Endothelial cell of umbilical vein (primary cell): ENCODE measurements at regions not wholly inside any gene's neighbourhood (a gene's known extent, or its start where the extent isn't known, plus 50 kb on each side); places are given as distances from the start of the nearest gene placed in this dataset.

Experiments used
- BruUV-seq: library from RNA; stranded (reverse); fragments of 400-500 nt; replicated peaks from 2 replicates; lab custom pipeline; 2021; lab: Mats Ljungman, UMichigan
- CTCF ChIA-PET: fragments of 300-600, 350-600 bp; sonication (Branson Sonifier 250); formaldehyde crosslinking; loops from one replicate; lab custom pipeline; 2021; ENCODE audit warnings: antibody characterized with exemption, inconsistent platforms; lab: Charles Lee
- POLR2A ChIA-PET: fragments of 300-600, 350-600 bp; sonication (Branson Sonifier 250); formaldehyde crosslinking; loops from one replicate; lab custom pipeline; 2021; ENCODE audit warnings: antibody characterized with exemption, inconsistent platforms; lab: Charles Lee
- DNase-seq: peaks from one replicate; pipeline ENCODE4 v3.0.0-alpha.2; 2011; ENCODE audit warnings: low read depth, low spot score
- FAIRE-seq: peaks from 2 replicates; lab custom pipeline; 2011; peaks lifted over from hg19 to GRCh38; lab: Jason Lieb, UNC
- H2AFZ ChIP-seq: 2 replicates; pipeline ENCODE4 v1.6.0; 2012; ENCODE audit warnings: low read depth, low read length, control low read depth, inconsistent platforms
- H3K27ac ChIP-seq: 2 replicates; pipeline ENCODE4 v1.5.1; 2011; ENCODE audit warnings: low read depth, mild to moderate bottlenecking, control low read depth, low read length, moderate library complexity; ENCODE audit not compliant: insufficient read depth
- H3K27me3 ChIP-seq, 2 experiments: 2 replicates each; pipeline versions ENCODE4 v1.6.0 to v1.6.1; 2011; ENCODE audit warnings: low read length in 2 of 2, mixed read lengths in 1 of 2; ENCODE audit not compliant: control insufficient read depth in 2 of 2, insufficient read depth in 2 of 2
- H3K36me3 ChIP-seq, 2 experiments: 2 replicates in 1 of 2; 3 replicates in 1 of 2; pipeline ENCODE4 v1.5.1; 2011; ENCODE audit warnings: low read length in 2 of 2, mild to moderate bottlenecking in 1 of 2, moderate library complexity in 1 of 2; ENCODE audit not compliant: control insufficient read depth in 2 of 2, insufficient read depth in 2 of 2; ENCODE audit errors: extremely low read depth in 1 of 2
- H3K4me1 ChIP-seq: 3 replicates; pipeline ENCODE4 v1.5.1; 2011; ENCODE audit warnings: mild to moderate bottlenecking, low read length; ENCODE audit not compliant: control insufficient read depth, insufficient read depth; ENCODE audit errors: extremely low read depth
- H3K4me2 ChIP-seq: 2 replicates; pipeline ENCODE4 v1.6.1; 2011; ENCODE audit warnings: low read length, control low read depth, mixed read lengths; ENCODE audit not compliant: insufficient read depth
- H3K4me3 ChIP-seq, 3 experiments: fragments of 200-600 bp in 1 of 3; sonication (generic), shearing (Covaris generic) in 1 of 3; replicated peaks in 1 of 3; 2 replicates each; pipeline ENCODE4 v1.5.1; 2011 to 2016; ENCODE audit warnings: control low read depth in 3 of 3, low read length in 3 of 3, mild to moderate bottlenecking in 2 of 3, inconsistent platforms in 1 of 3, low read depth in 1 of 3, moderate library complexity in 1 of 3; ENCODE audit not compliant: insufficient read depth in 1 of 3
- H3K79me2 ChIP-seq: 2 replicates; pipeline ENCODE4 v1.6.0; 2012; ENCODE audit warnings: low read length, inconsistent platforms; ENCODE audit not compliant: control insufficient read depth, insufficient read depth
- H3K9ac ChIP-seq: replicated peaks from 2 replicates; pipeline ENCODE3; 2011; ENCODE audit warnings: low read length, control low read depth; ENCODE audit not compliant: insufficient read depth; ENCODE audit errors: extremely low read depth
- H3K9me1 ChIP-seq: replicated peaks from 3 replicates; pipeline ENCODE4 v1.6.0; 2011; ENCODE audit warnings: mild to moderate bottlenecking, low read length; ENCODE audit not compliant: control insufficient read depth, insufficient read depth; ENCODE audit errors: extremely low read depth
- H3K9me3 ChIP-seq: replicated peaks from 2 replicates; pipeline ENCODE4 v1.5.1; 2012; ENCODE audit warnings: low read length, inconsistent platforms; ENCODE audit not compliant: control insufficient read depth, insufficient read depth
- H4K20me1 ChIP-seq: replicated peaks from 2 replicates; pipeline ENCODE3; 2011; ENCODE audit warnings: mild to moderate bottlenecking, low read length; ENCODE audit not compliant: control insufficient read depth, insufficient read depth; ENCODE audit errors: extremely low read depth
- CTCF ChIP-seq, 2 donors: IDR thresholded peaks; 1 replicate in 1 of 2; 2 replicates in 1 of 2; pipeline ENCODE4 v1.5.1; 2011; ENCODE audit warnings: low read length in 2 of 2, mild to moderate bottlenecking in 2 of 2, moderate library complexity in 2 of 2, control low read depth in 1 of 2, inconsistent platforms in 1 of 2, low read depth in 1 of 2; ENCODE audit not compliant: insufficient read depth in 1 of 2; ENCODE audit errors: extremely low read depth in 1 of 2
- EZH2 ChIP-seq: IDR thresholded peaks from 2 replicates; pipeline ENCODE4 v1.6.1; 2012; ENCODE audit warnings: borderline replicate concordance, low read depth, mild to moderate bottlenecking, moderate library complexity, low read length, inconsistent platforms; ENCODE audit not compliant: severe bottlenecking
- FOS ChIP-seq: IDR thresholded peaks from 2 replicates; pipeline ENCODE4 v1.6.1; 2011; ENCODE audit warnings: mild to moderate bottlenecking, low read length, moderate library complexity, borderline replicate concordance; ENCODE audit not compliant: insufficient read depth
- GATA2 ChIP-seq: IDR thresholded peaks from 2 replicates; pipeline ENCODE4 v1.7.0; 2011; ENCODE audit warnings: low read depth, mild to moderate bottlenecking, moderate library complexity, mixed read lengths, low read length; ENCODE audit not compliant: insufficient read length, insufficient read depth
- JUN ChIP-seq: IDR thresholded peaks from 2 replicates; pipeline ENCODE4 v1.6.1; 2011; ENCODE audit warnings: borderline replicate concordance, low read depth; ENCODE audit not compliant: insufficient read length, insufficient read depth
- MAX ChIP-seq: IDR thresholded peaks from 2 replicates; pipeline ENCODE4 v1.6.1; 2011; ENCODE audit not compliant: insufficient read depth, insufficient read length
- MYC ChIP-seq: IDR thresholded peaks from one replicate; pipeline ENCODE4 v1.6.1; 2011; ENCODE audit warnings: mild to moderate bottlenecking, low read depth, low read length
- POLR2A ChIP-seq: IDR thresholded peaks from 2 replicates; pipeline ENCODE4 v1.6.1; 2012; ENCODE audit warnings: low read depth, mild to moderate bottlenecking, control low read depth, low read length
- POLR2AphosphoS5 ChIP-seq: IDR thresholded peaks from 2 replicates; pipeline ENCODE4 v1.6.1; 2012; ENCODE audit warnings: low read depth, mild to moderate bottlenecking, control low read depth, low read length, moderate library complexity; ENCODE audit not compliant: insufficient read depth
- dilution Hi-C: fragments of 300-500 bp; cut with MboI; formaldehyde crosslinking; loops from one replicate; pipeline ENCODE4 v1.15.0; 2019; ENCODE audit warnings: low sequenced_read_pairs; ENCODE audit not compliant: extremely low pct_ligation_motif_present
- intact Hi-C: fragments of 100-400 bp; cut with micrococcal nuclease; formaldehyde crosslinking; loops from one replicate; pipeline ENCODE4 v1.10.0; 2022

GRCh38 chr6:159540883-159541282 is 152.2 kb downstream of the SOD2 start:
- no peaks in the 10 kb centered on the region for H3K9me3 ChIP-seq
- POLR2A ChIA-PET, result no interaction called here
- no peaks in the 10 kb centered on the region for H3K4me1 ChIP-seq
- no peaks in the 10 kb centered on the region for H3K79me2 ChIP-seq
- H4K20me1 ChIP-seq, result no peaks in the 10 kb centered on the region
- no peak overlapping the region for H3K27ac ChIP-seq
- FAIRE-seq (no peak), DNase-seq (no peak)
- H3K9ac ChIP-seq, result no peak overlapping the region
- intact Hi-C loops, result no loop called here
- no TSS peak for BruUV-seq
- H3K27me3 ChIP-seq, result no peaks in the 10 kb centered on the region
- H3K36me3 ChIP-seq, result no peaks in the 10 kb centered on the region
- TF ChIP-seq FOS, result no peak
- no peak for TF ChIP-seq EZH2
- TF ChIP-seq JUN, result no peak
- TF ChIP-seq MAX, result no peak
- TF ChIP-seq MYC, result no peak
- no peak for TF ChIP-seq POLR2AphosphoS5
- TF ChIP-seq CTCF (IDR thresholded peaks at IDR 0.05; ENCODE audit: extremely low read depth in 1 of 2, insufficient read depth in 1 of 2, low read depth in 1 of 2, low read length in 2 of 2), result no peak
- TF ChIP-seq GATA2, result no peak
- no peak for TF ChIP-seq POLR2A
- dilution Hi-C loops, result no loop called here
- no peak overlapping the region for H2AFZ ChIP-seq
- H3K9me1 ChIP-seq, result no peaks in the 10 kb centered on the region
- no peak overlapping the region for H3K4me3 ChIP-seq
- CTCF ChIA-PET, result no interaction called here
- no peak overlapping the region for H3K4me2 ChIP-seq
